Testis (tissue), 2 donors: ENCODE measurements at regions not wholly inside any gene's neighbourhood (a gene's known extent, or its start where the extent isn't known, plus 50 kb on each side); places are given as distances from the start of the nearest gene placed in this dataset.

Source experiments
- CTCF ChIP-seq, 3 experiments: fragments of 450-650 bp in 2 of 3; fragments of 200-600 bp in 1 of 3; sonication (generic) in 1 of 3; IDR thresholded peaks; one replicate each; pipeline ENCODE4 v1.5.1; 2016 to 2019; ENCODE audit warnings: antibody characterized with exemption in 3 of 3, mild to moderate bottlenecking in 2 of 3, moderate library complexity in 1 of 3
- POLR2A ChIP-seq: fragments of 450-650 bp; IDR thresholded peaks from one replicate; pipeline ENCODE4 v1.6.1; 2017; ENCODE audit warnings: antibody characterized with exemption, mild to moderate bottlenecking, moderate library complexity

- no peak for TF ChIP-seq CTCF (IDR thresholded peaks at IDR 0.05)
- no peak for TF ChIP-seq POLR2A
Observed at GRCh38 chr5:58366461-58366860, 93.4 kb downstream of the PLK2 start.
